ENCODE measurements at regions not wholly inside any gene's neighbourhood (a gene's known extent, or its start where the extent isn't known, plus 50 kb on each side); places are given as distances from the start of the nearest gene placed in this dataset.
"Not testable (repeated sequence)": the region's sequence is repeated elsewhere in the genome, so short reads cannot be mapped to it uniquely, and the experiment has no call there.

DNA sequence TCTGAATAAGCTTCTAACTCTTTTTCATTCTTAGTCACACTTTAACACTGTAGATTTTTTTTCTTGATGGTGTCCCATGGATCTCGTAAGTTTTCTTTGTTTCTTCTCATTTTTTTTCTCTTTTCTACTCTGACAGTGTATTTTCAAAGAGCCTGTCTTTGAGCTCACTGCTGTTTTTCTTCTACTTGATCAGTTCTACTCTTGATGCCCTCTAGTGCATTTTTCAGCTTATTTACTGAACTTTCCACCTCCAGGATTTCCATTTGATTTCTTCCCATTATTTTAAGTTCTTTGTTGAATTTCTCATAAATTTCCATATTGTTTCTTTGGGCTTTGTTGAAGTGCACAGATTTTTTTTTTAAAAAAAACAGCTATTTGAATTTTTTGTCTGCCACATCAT, 2641.1 kb upstream of the DEFB115 start:
- H3K36me3 ChIP-seq: no peaks in the 10 kb centered on the region
- no peak overlapping the region for H3K4me3 ChIP-seq
- DNase-seq (ENCODE audit: low spot score): no peak
- no peaks in the 10 kb centered on the region for H3K27me3 ChIP-seq
- no peaks in the 10 kb centered on the region for H3K4me1 ChIP-seq
- TF ChIP-seq, protein P1, sequence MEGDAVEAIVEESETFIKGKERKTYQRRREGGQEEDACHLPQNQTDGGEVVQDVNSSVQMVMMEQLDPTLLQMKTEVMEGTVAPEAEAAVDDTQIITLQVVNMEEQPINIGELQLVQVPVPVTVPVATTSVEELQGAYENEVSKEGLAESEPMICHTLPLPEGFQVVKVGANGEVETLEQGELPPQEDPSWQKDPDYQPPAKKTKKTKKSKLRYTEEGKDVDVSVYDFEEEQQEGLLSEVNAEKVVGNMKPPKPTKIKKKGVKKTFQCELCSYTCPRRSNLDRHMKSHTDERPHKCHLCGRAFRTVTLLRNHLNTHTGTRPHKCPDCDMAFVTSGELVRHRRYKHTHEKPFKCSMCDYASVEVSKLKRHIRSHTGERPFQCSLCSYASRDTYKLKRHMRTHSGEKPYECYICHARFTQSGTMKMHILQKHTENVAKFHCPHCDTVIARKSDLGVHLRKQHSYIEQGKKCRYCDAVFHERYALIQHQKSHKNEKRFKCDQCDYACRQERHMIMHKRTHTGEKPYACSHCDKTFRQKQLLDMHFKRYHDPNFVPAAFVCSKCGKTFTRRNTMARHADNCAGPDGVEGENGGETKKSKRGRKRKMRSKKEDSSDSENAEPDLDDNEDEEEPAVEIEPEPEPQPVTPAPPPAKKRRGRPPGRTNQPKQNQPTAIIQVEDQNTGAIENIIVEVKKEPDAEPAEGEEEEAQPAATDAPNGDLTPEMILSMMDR (IDR thresholded peaks at IDR 0.05): no peak
- H3K27ac ChIP-seq: no peak overlapping the region
- peaks cover 0 to 46% of the 10 kb centered on the region in 2 donors for H3K9me3 ChIP-seq

DNA sequence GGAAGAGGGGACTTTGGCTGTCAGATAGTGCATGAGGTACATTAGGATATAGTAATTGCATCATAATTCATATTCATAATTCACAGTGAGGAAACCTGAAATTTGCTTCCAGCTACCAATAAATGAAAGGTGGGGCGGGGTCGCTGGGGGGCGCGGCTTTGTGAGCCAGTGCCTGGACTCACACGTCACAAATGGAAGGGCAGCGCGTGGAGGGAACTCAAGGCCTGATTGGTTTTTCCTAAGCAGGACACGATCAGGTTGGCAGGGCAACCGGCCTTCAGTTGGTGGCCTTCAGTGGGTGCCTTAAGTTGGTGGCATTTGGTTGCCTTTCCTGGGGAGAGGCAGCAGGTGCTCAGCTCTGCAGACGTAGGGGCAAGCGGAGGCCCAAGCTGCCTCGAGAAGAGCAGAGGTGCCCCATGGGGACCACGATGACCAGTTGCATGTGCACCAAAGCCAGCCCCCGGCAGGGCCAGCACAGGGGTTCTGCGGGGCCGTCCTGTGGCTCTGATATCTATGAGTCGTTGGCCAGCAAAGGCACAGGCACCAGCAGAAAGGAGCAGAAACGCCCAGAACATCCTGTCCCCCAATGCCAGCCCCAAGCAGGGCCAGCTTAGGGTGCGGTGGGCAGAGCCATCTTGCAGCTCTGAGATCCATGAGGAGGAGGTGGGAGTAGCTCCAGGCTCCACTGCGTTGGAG, 2637.4 kb upstream of the DEFB115 start:
- not testable (repeated sequence) for DNase-seq (ENCODE audit: low spot score); H3K4me1 ChIP-seq; H3K36me3 ChIP-seq

DNA sequence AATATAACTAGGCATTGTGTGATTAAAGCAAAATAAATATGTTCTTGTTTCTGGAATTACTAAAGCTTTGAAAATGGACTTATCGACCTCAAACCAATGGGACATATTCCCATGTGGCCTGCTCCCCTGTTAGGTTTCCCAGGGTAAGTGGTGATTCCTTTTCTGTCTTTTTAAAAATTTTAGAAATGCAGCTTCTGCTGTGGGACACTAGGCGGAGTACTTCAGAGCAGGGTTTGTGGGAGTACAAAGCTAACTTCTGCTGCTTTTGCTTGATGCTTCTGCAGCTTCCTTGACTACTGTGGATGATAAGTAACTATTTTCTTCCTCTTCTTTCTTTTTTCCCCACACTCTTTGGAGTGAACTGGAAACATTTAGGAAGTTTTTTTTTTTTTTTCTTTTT, 2632.4 kb upstream of the DEFB115 start:
- DNase-seq (ENCODE audit: low spot score); H3K36me3 ChIP-seq; H3K4me3 ChIP-seq; H3K27ac ChIP-seq; H3K27me3 ChIP-seq; H3K9me3 ChIP-seq; H3K4me1 ChIP-seq: not testable (repeated sequence)

More for the DNA sequence above, 2637.4 kb upstream of the DEFB115 start:
- H3K27me3 ChIP-seq, H3K4me3 ChIP-seq, H3K27ac ChIP-seq: not testable (repeated sequence)
- H3K9me3 ChIP-seq: peaks cover 0 to 26% of the 10 kb centered on the region in 2 donors

DNA sequence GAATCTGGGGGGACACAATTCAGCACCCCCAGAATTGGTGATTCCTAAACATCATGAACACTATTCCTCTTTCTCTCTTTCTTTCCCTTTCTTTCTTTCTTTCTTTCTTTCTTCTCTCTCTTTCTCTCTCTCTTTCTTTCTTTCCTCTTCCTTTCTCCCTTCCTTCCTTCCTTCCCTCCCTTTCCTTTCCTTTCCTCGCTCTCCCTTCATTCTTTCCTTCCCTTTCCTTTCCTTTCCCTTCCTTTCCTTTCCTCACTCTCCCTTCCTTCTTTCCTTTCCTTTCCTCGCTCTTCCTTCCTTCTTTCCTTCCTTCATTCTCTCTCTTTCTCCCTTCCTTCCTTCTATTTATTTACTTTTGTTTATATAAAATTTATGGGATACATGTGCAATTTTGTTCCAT, 2616.6 kb upstream of the DEFB115 start:
- H3K27me3 ChIP-seq; H3K27ac ChIP-seq; H3K9me3 ChIP-seq; DNase-seq (ENCODE audit: low spot score); H3K4me3 ChIP-seq; H3K4me1 ChIP-seq; H3K36me3 ChIP-seq: not testable (repeated sequence)
